ENCODE measurements at regions not wholly inside any gene's neighbourhood (a gene's known extent, or its start where the extent isn't known, plus 50 kb on each side); places are given as distances from the start of the nearest gene placed in this dataset.

DNA sequence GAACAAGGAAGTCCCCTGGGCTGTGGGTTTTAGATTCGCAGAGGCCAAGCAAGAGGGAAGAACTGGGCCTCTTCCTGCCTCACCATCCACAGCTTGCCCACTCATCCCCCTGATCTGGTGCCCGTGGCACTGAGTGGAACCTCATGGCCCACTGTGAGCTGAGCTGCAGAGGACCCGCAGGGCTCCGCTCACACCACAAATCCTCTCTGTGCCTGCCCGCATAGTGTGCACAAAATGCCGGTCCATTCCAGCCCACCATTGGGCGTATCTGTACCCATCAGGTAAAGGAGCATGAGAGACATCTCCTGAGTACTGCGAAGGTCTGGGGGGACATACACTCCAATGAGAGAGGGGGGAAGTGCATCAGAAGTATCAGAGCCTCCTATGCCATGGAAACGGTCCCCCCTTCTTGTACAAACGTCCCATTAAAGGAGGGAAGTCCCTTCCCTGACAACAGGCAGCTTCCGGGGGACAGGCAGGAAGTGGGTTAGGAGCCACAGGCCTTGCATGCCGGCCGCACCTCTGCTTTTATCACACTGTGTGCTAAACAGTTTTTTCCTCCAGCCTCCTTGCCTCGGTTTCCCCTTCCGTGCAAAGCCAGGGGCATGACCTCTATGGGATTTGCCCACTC is 309.4 kb upstream of the DIO3 start:
- no peak for TF ChIP-seq CTCF (IDR thresholded peaks at IDR 0.05; ENCODE audit: low read depth, low read length)
- no peak for TF ChIP-seq EZH2phosphoT487 (IDR thresholded peaks at IDR 0.05; ENCODE audit: low read depth)
- H3K4me3 ChIP-seq (ENCODE audit: low read length) = no peak overlapping the region
- H3K27me3 ChIP-seq (ENCODE audit: low read depth, low read length) = 0 out of 2 replicates have a peak, but pooled peaks cover 5% of the 10 kb centered on the region
- no peaks in the 10 kb centered on the region for H3K4me1 ChIP-seq (ENCODE audit: low read length)
- H4K20me1 ChIP-seq (ENCODE audit: insufficient read depth, low read length) = no peaks in the 10 kb centered on the region
- no peak overlapping the region for H2AFZ ChIP-seq (ENCODE audit: low read depth, low read length)
- H3K4me2 ChIP-seq (ENCODE audit: low read length) = no peak overlapping the region
- H3K36me3 ChIP-seq (replicated peaks; ENCODE audit: low read depth, low read length) = no peaks in the 10 kb centered on the region
- no peak overlapping the region for H3K9ac ChIP-seq (ENCODE audit: low read length)
- no peak overlapping the region for H3K27ac ChIP-seq (ENCODE audit: low read length)
- no peaks in the 10 kb centered on the region for H3K9me3 ChIP-seq (ENCODE audit: insufficient read depth, low read length)
- no peaks in the 10 kb centered on the region for H3K79me2 ChIP-seq (ENCODE audit: low read length)

GRCh38 chr14:101252443-101253214 is 308.7 kb upstream of the DIO3 start:
- H3K4me2 ChIP-seq (ENCODE audit: low read length) = no peak overlapping the region
- no peaks in the 10 kb centered on the region for H3K79me2 ChIP-seq (ENCODE audit: low read length)
- TF ChIP-seq CTCF (IDR thresholded peaks at IDR 0.05; ENCODE audit: low read depth, low read length) = no peak
- TF ChIP-seq EZH2phosphoT487 (IDR thresholded peaks at IDR 0.05; ENCODE audit: low read depth) = no peak
- no peak overlapping the region for H2AFZ ChIP-seq (ENCODE audit: low read depth, low read length)
- no peaks in the 10 kb centered on the region for H3K4me1 ChIP-seq (ENCODE audit: low read length)
- H3K9me3 ChIP-seq (ENCODE audit: insufficient read depth, low read length) = no peaks in the 10 kb centered on the region
- H3K4me3 ChIP-seq (ENCODE audit: low read length) = no peak overlapping the region
- H3K27me3 ChIP-seq (ENCODE audit: low read depth, low read length) = 0 out of 2 replicates have a peak, but pooled peaks cover 5% of the 10 kb centered on the region
- no peak overlapping the region for H3K27ac ChIP-seq (ENCODE audit: low read length)
- H3K36me3 ChIP-seq (replicated peaks; ENCODE audit: low read depth, low read length) = no peaks in the 10 kb centered on the region
- H4K20me1 ChIP-seq (ENCODE audit: insufficient read depth, low read length) = no peaks in the 10 kb centered on the region
- no peak overlapping the region for H3K9ac ChIP-seq (ENCODE audit: low read length)

DNA sequence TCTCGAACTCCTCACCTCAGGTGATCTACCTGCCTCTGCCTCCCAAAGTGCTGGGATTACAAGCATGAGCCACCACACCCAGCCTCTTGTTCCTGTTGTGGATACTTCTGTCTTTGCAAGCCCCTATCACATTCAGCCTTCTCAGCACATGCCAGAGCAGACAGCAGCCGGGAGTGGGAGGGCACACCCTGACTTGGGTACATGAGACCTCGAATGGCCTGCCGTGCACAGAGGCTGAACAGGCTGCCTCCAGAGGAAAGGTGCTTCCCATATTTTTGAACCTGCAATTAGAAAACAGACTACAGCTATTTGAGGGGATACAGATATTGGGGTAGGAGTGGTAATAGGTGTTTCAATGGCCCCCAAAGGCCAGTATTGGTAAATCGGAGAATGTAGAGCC is 307.3 kb upstream of the DIO3 start:
- Histone ChIP-seq H3K36me3 (replicated peaks; ENCODE audit: low read depth, low read length) (no peaks in the 10 kb centered on the region), H4K20me1 (ENCODE audit: insufficient read depth, low read length) (no peaks in the 10 kb centered on the region), H3K27me3 (ENCODE audit: low read depth, low read length) (0 out of 2 replicates have a peak, but pooled peaks cover 5% of the 10 kb centered on the region), H3K9me3 (ENCODE audit: insufficient read depth, low read length) (no peaks in the 10 kb centered on the region), H3K9ac (ENCODE audit: low read length) (no peak overlapping the region), H3K79me2 (ENCODE audit: low read length) (no peaks in the 10 kb centered on the region), H3K4me2 (ENCODE audit: low read length) (no peak overlapping the region), H3K4me3 (ENCODE audit: low read length) (no peak overlapping the region), H2AFZ (ENCODE audit: low read depth, low read length) (no peak overlapping the region), H3K4me1 (ENCODE audit: low read length) (no peaks in the 10 kb centered on the region), H3K27ac (ENCODE audit: low read length) (no peak overlapping the region)
- TF ChIP-seq CTCF (IDR thresholded peaks at IDR 0.05; ENCODE audit: low read depth, low read length) (no peak), EZH2phosphoT487 (IDR thresholded peaks at IDR 0.05; ENCODE audit: low read depth) (no peak)

Data from OCI-LY3 (cell line).